ENCODE measurements at regions not wholly inside any gene's neighbourhood (a gene's known extent, or its start where the extent isn't known, plus 50 kb on each side); places are given as distances from the start of the nearest gene placed in this dataset.

- ATAC-seq (no peak), FAIRE-seq (no peak), DNase-seq (no peak)
- Histone ChIP-seq H3K4me1 (no peaks in the 10 kb centered on the region), H3K4me3 (no peak overlapping the region), H3K27ac (no peak overlapping the region), H3K36me3 (no peaks in the 10 kb centered on the region), H3K27me3 (no peaks in the 10 kb centered on the region), H3K9me3 (no peaks in the 10 kb centered on the region)
- TF ChIP-seq, protein P1, sequence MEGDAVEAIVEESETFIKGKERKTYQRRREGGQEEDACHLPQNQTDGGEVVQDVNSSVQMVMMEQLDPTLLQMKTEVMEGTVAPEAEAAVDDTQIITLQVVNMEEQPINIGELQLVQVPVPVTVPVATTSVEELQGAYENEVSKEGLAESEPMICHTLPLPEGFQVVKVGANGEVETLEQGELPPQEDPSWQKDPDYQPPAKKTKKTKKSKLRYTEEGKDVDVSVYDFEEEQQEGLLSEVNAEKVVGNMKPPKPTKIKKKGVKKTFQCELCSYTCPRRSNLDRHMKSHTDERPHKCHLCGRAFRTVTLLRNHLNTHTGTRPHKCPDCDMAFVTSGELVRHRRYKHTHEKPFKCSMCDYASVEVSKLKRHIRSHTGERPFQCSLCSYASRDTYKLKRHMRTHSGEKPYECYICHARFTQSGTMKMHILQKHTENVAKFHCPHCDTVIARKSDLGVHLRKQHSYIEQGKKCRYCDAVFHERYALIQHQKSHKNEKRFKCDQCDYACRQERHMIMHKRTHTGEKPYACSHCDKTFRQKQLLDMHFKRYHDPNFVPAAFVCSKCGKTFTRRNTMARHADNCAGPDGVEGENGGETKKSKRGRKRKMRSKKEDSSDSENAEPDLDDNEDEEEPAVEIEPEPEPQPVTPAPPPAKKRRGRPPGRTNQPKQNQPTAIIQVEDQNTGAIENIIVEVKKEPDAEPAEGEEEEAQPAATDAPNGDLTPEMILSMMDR (IDR thresholded peaks at IDR 0.05): no peak
- WGBS, 2 donors: 38 to 45% methylated on average over 4 of the region's 4 CpGs
- intact Hi-C loops (cut with DNase I): no loop called here
These were observed 91.5 kb upstream of the THBS2 start for GRCh38 chr6:169345146-169345545.

DNA sequence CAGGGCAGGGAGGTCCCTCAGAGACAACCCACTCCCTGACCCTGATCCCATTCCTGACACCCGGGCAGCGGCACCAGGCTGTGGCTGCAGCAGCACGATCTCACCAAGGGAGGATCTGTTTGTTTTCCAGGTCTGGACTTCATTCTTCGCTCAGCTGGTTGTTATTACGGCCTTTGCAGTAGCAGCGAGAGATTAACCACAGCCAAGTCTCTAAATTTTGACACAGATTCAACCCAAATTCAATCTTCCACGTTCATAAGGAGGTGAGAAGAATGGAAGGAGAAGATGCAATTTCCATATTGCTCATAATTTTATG lies 91.1 kb upstream of the THBS2 start:
- Histone ChIP-seq H3K4me3 (no peak overlapping the region), H3K4me1 (no peaks in the 10 kb centered on the region), H3K36me3 (no peaks in the 10 kb centered on the region), H3K27ac (no peak overlapping the region), H3K9me3 (no peaks in the 10 kb centered on the region), H3K27me3 (no peaks in the 10 kb centered on the region)
- FAIRE-seq (no peak), DNase-seq (no peak), ATAC-seq (no peak)
- intact Hi-C loops (cut with DNase I): no loop called here
- 48 to 54% methylated on average over 7 of the region's 7 CpGs for WGBS, 2 donors
- TF ChIP-seq, protein P1 (IDR thresholded peaks at IDR 0.05): no peak

DNA sequence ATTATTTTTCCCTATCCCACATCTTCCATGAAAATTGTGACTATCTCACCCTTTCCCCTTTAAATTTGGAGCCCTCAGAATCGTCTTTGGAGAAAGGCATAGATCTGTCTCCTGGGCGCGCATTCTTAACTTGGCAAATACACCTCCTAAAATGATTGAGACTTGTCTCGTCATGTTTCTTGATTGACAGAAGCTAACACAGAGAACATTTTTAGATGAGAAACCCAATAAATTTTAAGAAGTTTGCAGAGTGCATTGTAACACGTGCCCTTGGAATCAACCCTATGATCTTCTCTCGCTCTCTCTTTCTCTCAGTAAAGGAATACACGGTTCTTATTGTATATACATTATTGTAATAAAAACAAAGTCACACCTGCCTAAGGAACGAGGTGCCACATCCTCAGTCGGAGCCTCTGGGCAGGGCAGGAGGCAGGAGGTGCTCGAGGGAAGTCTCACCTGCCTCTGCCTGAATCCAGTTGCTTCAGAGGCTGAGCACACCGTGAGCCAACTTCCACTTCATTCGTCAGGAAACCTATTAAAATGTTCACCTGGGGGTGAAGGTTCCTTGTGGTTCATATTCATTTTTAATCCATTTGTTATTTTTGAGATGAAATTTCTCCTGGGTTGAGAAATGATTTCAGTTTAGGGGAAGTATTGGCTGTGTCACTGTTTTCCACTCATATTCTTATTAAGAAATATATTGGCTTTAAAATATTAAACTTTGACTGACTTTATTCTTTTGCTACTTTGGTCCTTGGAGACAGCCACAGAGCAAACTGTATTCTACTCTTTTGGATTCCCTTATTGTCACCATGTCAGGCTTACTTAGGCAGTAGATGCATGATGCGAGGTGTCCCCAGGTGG lies 90.5 kb upstream of the THBS2 start:
- Histone ChIP-seq H3K36me3 (no peaks in the 10 kb centered on the region), H3K27me3 (no peaks in the 10 kb centered on the region), H3K27ac (no peak overlapping the region), H3K9me3 (no peaks in the 10 kb centered on the region), H3K4me1 (no peaks in the 10 kb centered on the region), H3K4me3 (no peak overlapping the region)
- TF ChIP-seq, protein P1 (IDR thresholded peaks at IDR 0.05): no peak
- DNase-seq: no peak
- 53 to 60% methylated on average over 13 of the region's 13 CpGs for WGBS, 2 donors
- FAIRE-seq: no peak
- intact Hi-C loops (cut with DNase I): no loop called here
- no peak for ATAC-seq

DNA sequence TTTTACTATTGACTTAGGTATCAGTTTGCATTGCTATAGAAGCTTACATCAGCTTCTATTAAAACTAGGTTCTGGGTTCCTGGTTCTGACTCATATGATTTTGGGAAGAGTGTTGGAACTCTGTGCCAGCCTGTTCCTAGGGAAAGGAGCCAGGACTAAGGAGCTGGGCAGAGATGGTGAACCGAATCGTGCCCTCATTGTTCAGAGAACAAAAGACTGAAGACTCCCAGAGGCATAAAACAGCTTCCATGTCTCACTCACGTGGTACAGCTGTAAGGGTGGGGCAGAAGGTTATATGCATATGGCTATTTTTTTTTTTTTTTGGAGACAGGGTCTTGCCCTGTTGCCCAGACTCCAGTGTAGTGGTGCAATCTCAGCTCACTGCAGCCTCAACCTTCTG lies 89.1 kb upstream of the THBS2 start:
- no peak for ATAC-seq
- no peak for FAIRE-seq
- WGBS, 2 donors: 62 to 82% methylated on average over 3 of the region's 3 CpGs

GRCh38 chr6:169341706-169342105 lies 88.1 kb upstream of the THBS2 start:
- no peaks in the 10 kb centered on the region for H3K36me3 ChIP-seq
- FAIRE-seq (no peak), DNase-seq (no peak), ATAC-seq (no peak)
- 68 to 77% methylated on average over 5 of the region's 5 CpGs for WGBS, 2 donors
- intact Hi-C loops (cut with DNase I): no loop called here
- no peaks in the 10 kb centered on the region for H3K4me1 ChIP-seq
- H3K27me3 ChIP-seq: no peaks in the 10 kb centered on the region
- TF ChIP-seq, protein P1 (IDR thresholded peaks at IDR 0.05): no peak
- no peak overlapping the region for H3K27ac ChIP-seq
- no peaks in the 10 kb centered on the region for H3K9me3 ChIP-seq
- H3K4me3 ChIP-seq: no peak overlapping the region

More for the DNA sequence above, 89.1 kb upstream of the THBS2 start:
- Histone ChIP-seq H3K27ac (no peak overlapping the region), H3K4me3 (no peak overlapping the region), H3K27me3 (no peaks in the 10 kb centered on the region), H3K9me3 (no peaks in the 10 kb centered on the region), H3K36me3 (no peaks in the 10 kb centered on the region), H3K4me1 (no peaks in the 10 kb centered on the region)
- DNase-seq: no peak
- intact Hi-C loops (cut with DNase I): no loop called here
- TF ChIP-seq, protein P1 (IDR thresholded peaks at IDR 0.05): no peak
